Stimulated activated CD4-positive, alpha-beta T cell treated with anti-CD3 and anti-CD28 coated beads, TNF-alpha, amount 100 ng/mL, for 24 hours (primary cell): ENCODE measurements at regions not wholly inside any gene's neighbourhood (a gene's known extent, or its start where the extent isn't known, plus 50 kb on each side); places are given as distances from the start of the nearest gene placed in this dataset.

Experiments
- DNase-seq, 3 experiments: peaks; one replicate each; pipeline ENCODE4 v3.0.0-alpha.2; 2020; ENCODE audit warnings: low read depth in 3 of 3

DNA sequence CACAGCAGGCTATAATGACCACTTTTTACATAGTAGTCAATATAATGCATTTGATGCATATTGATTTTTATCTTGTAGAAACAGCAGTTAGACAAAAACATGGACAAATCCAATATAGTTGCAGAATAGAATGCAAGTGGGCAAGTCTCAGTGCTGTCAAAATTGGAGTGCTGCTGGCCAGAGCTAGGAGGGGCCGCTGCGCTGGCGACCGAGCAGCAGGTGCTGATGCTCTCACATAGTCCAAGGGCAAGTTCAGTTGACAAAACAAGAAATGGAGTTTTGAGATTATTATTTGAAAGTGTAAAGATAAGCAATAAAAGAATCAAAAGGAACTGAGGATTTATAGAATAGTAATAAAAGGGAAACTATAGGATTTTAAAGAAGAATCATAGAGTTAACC is 60.6 kb upstream of the CDK20 start:
- no peak for DNase-seq

- DNase-seq = no peak
Observed at GRCh38 chr9:88033359-88033702, 59.0 kb upstream of the CDK20 start.

DNA sequence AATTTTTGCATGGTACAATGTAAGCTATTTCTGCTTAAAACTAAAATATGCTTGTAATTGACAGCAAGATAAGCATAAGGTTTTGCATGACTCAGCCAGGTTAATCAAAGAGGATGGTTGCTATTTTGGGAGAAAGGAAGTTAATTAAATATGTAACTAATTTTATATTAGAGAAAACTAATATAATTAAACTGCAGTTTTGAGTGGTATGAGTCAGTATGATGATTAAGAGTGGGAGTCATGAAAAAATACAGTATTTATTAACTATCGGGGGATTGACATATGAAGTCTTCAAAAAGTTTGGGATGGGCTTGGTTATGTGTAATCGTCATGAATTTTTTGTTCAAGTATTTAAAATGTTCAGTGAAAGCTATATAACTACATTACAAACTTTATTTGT is 54.0 kb upstream of the CDK20 start:
- DNase-seq = no peak

DNA sequence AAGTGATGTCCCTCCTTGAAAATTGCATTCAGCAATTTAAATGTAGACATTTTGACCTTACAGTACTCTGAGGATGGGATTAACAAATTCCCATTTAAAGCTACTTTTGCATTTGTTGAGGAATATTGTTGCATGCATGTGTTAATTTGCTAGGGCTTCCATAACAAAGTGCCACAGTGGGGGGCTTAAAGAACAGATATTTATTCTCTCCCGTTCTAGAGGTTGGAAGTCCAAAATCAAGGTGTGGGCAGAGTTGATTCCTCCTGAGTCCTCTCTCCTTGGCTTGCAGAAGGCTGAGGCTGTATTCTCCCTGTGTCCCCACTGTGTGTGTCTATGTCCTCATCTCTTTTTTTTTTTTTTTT is 51.8 kb upstream of the CDK20 start:
- DNase-seq = no peak

DNA sequence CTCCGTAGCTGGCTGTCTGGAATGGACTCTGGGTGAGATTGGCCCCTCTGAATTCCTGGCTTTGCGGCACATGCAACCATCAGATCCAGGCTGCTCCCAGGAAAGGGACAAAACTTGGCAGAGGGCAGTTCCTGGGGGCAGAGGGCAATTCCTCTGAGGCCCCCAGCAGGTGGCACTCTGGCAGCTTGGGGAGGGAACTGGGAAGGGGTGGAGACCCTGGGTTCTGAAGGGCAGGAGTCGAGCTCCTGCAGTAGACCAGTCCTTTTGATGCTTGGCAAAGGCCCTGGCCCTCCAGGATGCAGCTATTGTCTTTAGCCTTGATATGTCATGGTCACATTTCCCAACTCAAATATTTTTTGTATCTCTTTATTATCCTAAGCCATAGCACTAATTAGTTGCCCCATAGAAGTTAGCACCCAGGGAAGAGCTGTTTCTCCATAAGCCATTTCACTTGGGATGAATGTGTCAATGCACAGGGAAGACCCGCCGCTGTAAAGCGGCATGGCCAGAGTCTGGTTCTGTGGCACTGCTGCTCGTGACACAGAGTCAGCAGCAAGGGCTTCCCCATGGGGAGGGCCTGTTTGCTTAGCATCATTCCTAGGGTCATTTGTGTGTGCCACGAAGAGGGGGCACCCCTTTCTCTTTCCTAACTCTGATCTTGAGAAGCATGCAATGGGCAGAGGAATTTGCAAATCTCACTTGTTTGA is 51.2 kb upstream of the CDK20 start:
- no peak for DNase-seq

DNA sequence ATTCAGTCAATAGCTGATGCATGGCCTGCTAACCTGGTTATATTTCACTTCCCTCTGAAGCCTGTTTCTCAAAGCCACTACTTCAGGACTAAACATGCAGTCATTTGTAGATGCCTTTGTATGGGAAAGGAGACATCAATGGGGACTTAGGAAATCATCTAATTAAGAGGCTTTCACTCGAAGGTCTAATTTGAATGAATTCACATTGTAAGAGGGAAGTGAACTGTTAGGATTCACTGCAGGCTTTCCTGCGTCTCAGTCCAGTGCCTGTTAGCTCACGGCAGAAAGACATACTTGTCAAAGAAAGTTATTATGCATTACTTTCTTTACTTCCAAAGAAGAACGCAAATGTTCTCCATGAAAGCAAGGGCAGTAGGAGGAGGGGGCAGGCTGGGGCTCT is 50.6 kb upstream of the CDK20 start:
- no peak for DNase-seq
